Hypothalamus (tissue), 51 donors: ENCODE measurements at regions not wholly inside any gene's neighbourhood (a gene's known extent, or its start where the extent isn't known, plus 50 kb on each side); places are given as distances from the start of the nearest gene placed in this dataset.
"Not testable (repeated sequence)": the region's sequence is repeated elsewhere in the genome, so short reads cannot be mapped to it uniquely, and the experiment has no call there.

Experiments
- DNase-seq, 51 donors: peaks; one replicate each; lab custom pipeline; 2025; lab: John Stamatoyannopoulos, UW

GRCh38 chr7:120191423-120191822 is 81.6 kb upstream of the KCND2 start:
- DNase-seq: not testable (repeated sequence)

DNA sequence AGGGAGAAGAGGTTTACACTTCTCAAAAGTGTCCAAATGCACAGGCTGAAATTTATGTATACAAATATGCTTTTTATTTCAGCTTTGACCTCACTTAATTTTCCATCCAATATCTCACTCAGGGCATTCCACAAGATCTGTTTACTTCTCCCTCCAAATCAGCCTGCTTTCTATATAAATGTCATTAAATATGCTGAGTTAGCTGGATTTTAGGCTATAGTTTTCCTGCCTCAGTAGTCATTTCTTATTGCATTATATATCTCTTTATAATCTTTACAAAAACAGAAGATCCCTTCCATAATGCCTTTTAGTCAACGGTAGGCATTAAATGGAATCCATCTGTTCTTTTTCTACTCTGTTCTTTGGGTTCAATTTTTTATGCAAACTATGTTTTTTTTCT is 71.7 kb upstream of the KCND2 start:
- DNase-seq: no peak

DNA sequence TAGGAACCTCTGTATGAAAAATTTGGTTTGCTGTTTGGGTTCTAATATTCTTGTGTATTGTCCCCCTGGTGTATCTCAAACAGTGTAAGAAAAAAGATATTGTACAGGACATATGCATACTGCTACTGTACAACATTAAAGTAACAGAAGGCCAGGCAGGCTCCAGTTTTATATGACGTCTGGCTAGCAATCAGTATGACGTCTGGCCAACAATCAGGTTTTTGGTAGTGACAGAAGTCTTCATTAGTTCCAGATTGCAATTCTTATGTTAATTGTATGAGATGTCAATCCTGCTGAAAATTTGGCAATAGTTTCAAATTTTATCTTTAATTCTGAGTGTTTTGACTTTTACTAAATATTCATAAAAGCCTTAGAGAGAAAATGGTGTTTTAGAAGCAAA is 67.9 kb upstream of the KCND2 start:
- DNase-seq: no peak

- no peak for DNase-seq
Observed at GRCh38 chr7:120207037-120207436, 65.9 kb upstream of the KCND2 start.

DNA sequence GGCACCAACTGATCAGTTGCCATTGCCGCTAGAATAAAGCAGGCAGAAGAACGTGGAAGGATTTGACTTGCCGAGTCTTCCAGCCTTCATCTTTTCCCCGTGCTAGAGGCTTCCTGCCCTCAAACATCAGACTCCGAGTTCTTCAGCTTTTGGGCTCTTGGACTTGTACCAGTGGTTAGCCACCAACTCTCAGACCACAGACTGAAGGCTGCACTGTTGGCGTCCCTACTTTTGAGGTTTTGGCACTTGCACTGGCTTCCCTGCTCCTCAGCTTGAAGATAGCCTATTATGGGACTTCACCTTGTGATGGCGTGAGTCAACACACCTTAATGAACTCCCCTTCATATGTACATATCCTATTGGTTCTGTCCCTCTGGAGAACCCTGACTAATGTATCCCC is 57.3 kb upstream of the KCND2 start:
- no peak for DNase-seq

DNA sequence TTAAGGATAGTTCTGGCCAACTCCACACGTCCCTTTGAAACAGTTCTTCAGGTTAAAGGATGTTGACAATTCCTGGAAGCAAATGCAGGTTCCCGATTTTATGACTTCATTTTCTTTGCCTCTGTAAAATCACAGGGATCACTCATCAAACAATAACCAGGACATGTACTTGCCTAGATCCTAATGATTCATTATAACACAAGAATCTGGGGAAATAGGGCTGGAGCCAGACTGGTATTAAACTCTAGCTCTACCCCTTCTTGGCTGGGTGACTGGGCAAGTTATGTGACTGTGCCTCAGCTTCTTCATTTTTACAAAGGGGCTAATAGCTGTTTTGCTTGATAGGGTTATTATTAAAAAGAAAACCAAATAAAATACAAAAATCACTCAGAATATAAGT is 56.0 kb upstream of the KCND2 start:
- DNase-seq: no peak

DNA sequence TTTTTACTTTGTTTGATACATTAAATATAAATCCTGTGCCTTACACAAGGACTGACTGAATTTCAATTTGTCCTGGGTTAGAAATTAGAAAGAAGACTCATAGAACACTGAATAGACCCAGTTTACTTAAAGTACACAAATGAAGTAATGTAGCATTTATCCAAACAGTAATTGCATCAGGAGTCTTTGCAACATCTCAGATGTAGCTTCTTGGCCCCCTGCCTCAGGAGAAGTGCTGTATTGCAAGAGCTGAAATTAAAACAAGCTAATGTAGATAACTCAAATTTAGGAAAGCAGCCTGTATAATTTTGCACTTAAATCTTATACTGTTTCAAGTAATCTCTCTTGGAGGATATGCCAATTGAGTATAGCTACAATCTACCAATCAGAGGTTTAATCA is 54.3 kb upstream of the KCND2 start:
- no peak for DNase-seq

DNA sequence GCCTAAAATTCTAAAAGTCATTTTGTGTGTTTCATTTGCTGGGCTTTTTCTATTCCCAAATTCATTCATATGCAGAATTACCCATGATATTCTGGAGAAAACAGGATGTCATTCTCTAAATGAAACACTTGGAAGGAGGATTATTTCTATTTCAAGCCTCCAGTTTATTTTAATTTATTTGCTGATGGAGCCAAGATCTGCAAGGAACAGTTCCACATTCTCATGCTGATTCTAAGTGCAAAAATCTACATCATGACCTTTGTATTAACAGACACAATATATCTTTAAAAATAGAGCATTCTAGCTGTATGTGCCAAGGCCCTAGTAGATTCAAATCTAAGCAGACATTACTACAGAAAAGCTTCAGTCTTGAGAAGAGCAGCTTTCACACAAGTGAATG is 51.3 kb upstream of the KCND2 start:
- no peak for DNase-seq
